ENCODE measurements at regions not wholly inside any gene's neighbourhood (a gene's known extent, or its start where the extent isn't known, plus 50 kb on each side); places are given as distances from the start of the nearest gene placed in this dataset.

GRCh38 chr19:30090476-30090875 lies 148.4 kb downstream of the URI1 start:
- no peak for TF ChIP-seq POLR2A (IDR thresholded peaks at IDR 0.05)
- TF ChIP-seq, protein P1, sequence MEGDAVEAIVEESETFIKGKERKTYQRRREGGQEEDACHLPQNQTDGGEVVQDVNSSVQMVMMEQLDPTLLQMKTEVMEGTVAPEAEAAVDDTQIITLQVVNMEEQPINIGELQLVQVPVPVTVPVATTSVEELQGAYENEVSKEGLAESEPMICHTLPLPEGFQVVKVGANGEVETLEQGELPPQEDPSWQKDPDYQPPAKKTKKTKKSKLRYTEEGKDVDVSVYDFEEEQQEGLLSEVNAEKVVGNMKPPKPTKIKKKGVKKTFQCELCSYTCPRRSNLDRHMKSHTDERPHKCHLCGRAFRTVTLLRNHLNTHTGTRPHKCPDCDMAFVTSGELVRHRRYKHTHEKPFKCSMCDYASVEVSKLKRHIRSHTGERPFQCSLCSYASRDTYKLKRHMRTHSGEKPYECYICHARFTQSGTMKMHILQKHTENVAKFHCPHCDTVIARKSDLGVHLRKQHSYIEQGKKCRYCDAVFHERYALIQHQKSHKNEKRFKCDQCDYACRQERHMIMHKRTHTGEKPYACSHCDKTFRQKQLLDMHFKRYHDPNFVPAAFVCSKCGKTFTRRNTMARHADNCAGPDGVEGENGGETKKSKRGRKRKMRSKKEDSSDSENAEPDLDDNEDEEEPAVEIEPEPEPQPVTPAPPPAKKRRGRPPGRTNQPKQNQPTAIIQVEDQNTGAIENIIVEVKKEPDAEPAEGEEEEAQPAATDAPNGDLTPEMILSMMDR (IDR thresholded peaks at IDR 0.05) = no peak

Data from esophagus squamous epithelium (tissue), 4 donors.